ENCODE measurements at regions not wholly inside any gene's neighbourhood (a gene's known extent, or its start where the extent isn't known, plus 50 kb on each side); places are given as distances from the start of the nearest gene placed in this dataset.

- H3K4me3 ChIP-seq (replicated peaks in 1 of 2; ENCODE audit: low read depth in 1 of 2, low read length in 2 of 2): no peak overlapping the region
- intact Hi-C loops (cut with micrococcal nuclease): loop anchor here (5.0 kb wide), 1 partner anchor 509 kb away; no protein-coding TSS in a partner anchor
- no TSS peak for BruUV-seq (replicated peaks)
- CTCF ChIA-PET: no interaction called here
- no peak overlapping the region for H3K4me2 ChIP-seq (ENCODE audit: low read length)
- no peak for ATAC-seq
- no peaks in the 10 kb centered on the region for H3K79me2 ChIP-seq (ENCODE audit: insufficient read depth, low read length)
- no peaks in the 10 kb centered on the region for H3K27me3 ChIP-seq (ENCODE audit: insufficient read depth, low read length)
- DNase-seq (ENCODE audit: low read depth, low spot score): no peak
- H3K27ac ChIP-seq (ENCODE audit: low read depth, low read length): no peak overlapping the region
- H3K4me1 ChIP-seq (ENCODE audit: control insufficient read depth in 1 of 2, insufficient read depth in 2 of 2, low read length in 2 of 2): no peaks in the 10 kb centered on the region
- POLR2A ChIA-PET: no interaction called here
- no peaks in the 10 kb centered on the region for H3K9me2 ChIP-seq (ENCODE audit: insufficient read depth)
- no peaks in the 10 kb centered on the region for H3K36me3 ChIP-seq (ENCODE audit: control insufficient read depth in 1 of 2, insufficient read depth in 2 of 2, low read length in 2 of 2)
- TF ChIP-seq TCF7L2 (IDR thresholded peaks at IDR 0.05; ENCODE audit: borderline replicate concordance, extremely low read depth, insufficient read depth, insufficient read length): no peak
- TF ChIP-seq RAD21 (IDR thresholded peaks at IDR 0.05; ENCODE audit: low read depth): no peak
- TF ChIP-seq ZNF274 (IDR thresholded peaks at IDR 0.05; ENCODE audit: low read depth, low read length): no peak
- no peak for TF ChIP-seq CEBPB (IDR thresholded peaks at IDR 0.05; ENCODE audit: low read depth)
- no peak for TF ChIP-seq FOSL1 (IDR thresholded peaks at IDR 0.05; ENCODE audit: low read depth)
- no peak for TF ChIP-seq SRF (IDR thresholded peaks at IDR 0.05; ENCODE audit: low read depth)
- TF ChIP-seq ELF1 (IDR thresholded peaks at IDR 0.05; ENCODE audit: borderline replicate concordance, low read depth): no peak
- TF ChIP-seq YY1 (IDR thresholded peaks at IDR 0.05; ENCODE audit: extremely low read depth, insufficient replicate concordance, low read depth, low read length): no peak
- no peak for TF ChIP-seq REST (IDR thresholded peaks at IDR 0.05; ENCODE audit: low read depth)
- TF ChIP-seq ZBTB33 (IDR thresholded peaks at IDR 0.05; ENCODE audit: extremely low read depth, insufficient replicate concordance, low read length): no peak
- TF ChIP-seq EZH2 (IDR thresholded peaks at IDR 0.05): no peak
- H2AFZ ChIP-seq (ENCODE audit: low read depth, low read length, poor library complexity, severe bottlenecking): no peak overlapping the region
- peaks cover 0 to 1% of the 10 kb centered on the region in 2 experiments; a peak in 1 of 4 replicates for H3K9me3 ChIP-seq (ENCODE audit: control insufficient read depth in 1 of 2, insufficient read depth in 1 of 2, low read depth in 1 of 2, low read length in 2 of 2)
- RAD21 ChIA-PET (ENCODE audit: low non-redundant PET in 1 of 2, low total read pairs in 2 of 2, uncharacterized antibody in 2 of 2, unreplicated experiment in 2 of 2): no interaction called here
- H3K9ac ChIP-seq (ENCODE audit: low read length): no peak overlapping the region
- no peaks in the 10 kb centered on the region for H4K20me1 ChIP-seq (ENCODE audit: insufficient read depth)
Measured at GRCh38 chr13:90526711-90527110, 820.8 kb upstream of the MIR17HG start.

All from HCT116 (cell line).